Spleen (tissue), 11 donors: ENCODE measurements at regions not wholly inside any gene's neighbourhood (a gene's known extent, or its start where the extent isn't known, plus 50 kb on each side); places are given as distances from the start of the nearest gene placed in this dataset.

Experiments used
- DNase-seq: peaks from one replicate; pipeline ENCODE4 v3.0.0-alpha.2; 2020
- H3K27ac ChIP-seq, 8 donors: fragments of 200-600 bp; sonication (generic) in 7 of 8; 1 replicate in 4 of 8; 2 replicates in 4 of 8; pipeline versions ENCODE4 v1.5.0 to v1.8.0; 2016 to 2021; ENCODE audit warnings: inconsistent platforms in 4 of 8, mild to moderate bottlenecking in 4 of 8, moderate library complexity in 1 of 8
- H3K27me3 ChIP-seq, 7 donors: fragments of 200-600 bp; sonication (generic) in 6 of 7; replicated peaks in 1 of 7; 1 replicate in 4 of 7; 2 replicates in 3 of 7; pipeline versions ENCODE4 v1.5.0 to v1.8.0; 2016 to 2021; ENCODE audit warnings: inconsistent platforms in 3 of 7, mild to moderate bottlenecking in 1 of 7
- H3K36me3 ChIP-seq, 6 donors: fragments of 200-600 bp; sonication (generic) in 5 of 6; 1 replicate in 4 of 6; 2 replicates in 2 of 6; pipeline versions ENCODE4 v1.5.0 to v1.8.0; 2016 to 2021; ENCODE audit warnings: inconsistent platforms in 2 of 6
- H3K4me1 ChIP-seq, 6 donors: fragments of 200-600 bp; sonication (generic) in 5 of 6; 1 replicate in 3 of 6; 2 replicates in 3 of 6; pipeline versions ENCODE4 v1.5.0 to v1.8.0; 2016 to 2021; ENCODE audit warnings: inconsistent platforms in 3 of 6
- H3K4me3 ChIP-seq, 8 donors: fragments of 200-600 bp; sonication (generic) in 7 of 8; 1 replicate in 4 of 8; 2 replicates in 4 of 8; pipeline versions ENCODE4 v1.5.0 to v1.8.0; 2016 to 2021; ENCODE audit warnings: inconsistent platforms in 4 of 8, mild to moderate bottlenecking in 4 of 8, moderate library complexity in 2 of 8
- H3K9me3 ChIP-seq, 8 donors: fragments of 200-600 bp; sonication (generic) in 7 of 8; 1 replicate in 4 of 8; 2 replicates in 4 of 8; pipeline versions ENCODE4 v1.5.0 to v1.8.0; 2016 to 2021; ENCODE audit warnings: inconsistent platforms in 4 of 8
- POLR2A ChIP-seq, 3 donors: fragments of 450-650 bp; IDR thresholded peaks; one replicate each; pipeline ENCODE4 v1.5.1; 2017; ENCODE audit warnings: antibody characterized with exemption in 3 of 3, mild to moderate bottlenecking in 1 of 3
- POLR2AphosphoS5 ChIP-seq, 3 donors: sonication (generic); formaldehyde crosslinking; IDR thresholded peaks; one replicate each; pipeline ENCODE4 v1.5.1; 2017; ENCODE audit warnings: antibody characterized with exemption in 3 of 3
- WGBS, 5 donors: extraction: QIAGEN DNeasy Blood & Tissue Kit in 3 of 5; methylation state at CpG; one replicate each; pipeline versions ENCODE4 v1.1.5 to v1.1.7; 2013 to 2018; 5-methylcytosine and 5-hydroxymethylcytosine counted together
- intact Hi-C: fragments of 100-400 bp; cut with DNase I; formaldehyde crosslinking; loops from one replicate; pipeline ENCODE4 v1.15.0; 2023; ENCODE audit warnings: low total_unique reads
- TF ChIP-seq, protein P1 (sequence below), 11 experiments: fragments of 200-600 bp in 7 of 11; fragments of 450-650 bp in 4 of 11; sonication (generic) in 4 of 11; IDR thresholded peaks in 8 of 11; conservative IDR thresholded peaks in 3 of 11; 1 replicate in 7 of 11; 2 replicates in 4 of 11; pipeline versions ENCODE4 v1.4.0 to v1.8.0; 2016 to 2021; ENCODE audit warnings: antibody characterized with exemption in 11 of 11, inconsistent platforms in 4 of 11, mild to moderate bottlenecking in 1 of 11
- donor health status: healthy with polysubstance abuse.
- donor health status: DM: no; HTN: no; CAD: no; lungs with moderate emphysema.
- donor health status: DM: no; HTN: no; CAD: no.
- donor health status: Bipolar disorder and iron deficiency.
- donor health status: healthy.
- donor health status: DM: no; HTN: no; CAD: no.
- donor health status: DM: yes; HTN: yes; CAD: no.

DNA sequence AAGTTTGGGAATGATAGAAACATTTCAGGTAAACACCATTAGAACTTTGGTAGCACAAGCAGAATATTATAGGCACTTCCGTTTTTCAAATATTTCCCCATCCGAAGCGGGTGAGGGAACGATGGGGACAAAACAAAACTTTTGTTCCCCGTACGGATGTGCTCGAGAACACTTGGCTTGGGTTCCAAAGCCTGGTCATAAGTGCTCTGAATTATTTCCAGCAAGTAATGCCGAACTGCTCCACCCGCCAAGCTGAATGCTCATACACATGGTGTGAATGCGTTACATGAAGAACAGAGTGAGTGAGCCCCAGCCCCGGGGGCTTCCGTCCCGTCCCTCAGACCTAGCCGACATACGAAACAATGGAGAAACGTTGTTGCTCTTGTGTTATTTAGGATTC is 438.2 kb upstream of the ARRDC4 start:
- H3K27me3 ChIP-seq = no peaks in the 10 kb centered on the region
- DNase-seq = no peak
- no peaks in the 10 kb centered on the region for H3K9me3 ChIP-seq
- 78 to 85% (median 82%) methylated on average over 16 of the region's 16 CpGs for WGBS, 5 donors
- peak overlapping the region in 3 of 8 donors; percentile 4 to 27 (median 19) for H3K4me3 ChIP-seq
- no peaks in the 10 kb centered on the region for H3K36me3 ChIP-seq
- peaks cover 0 to 3% (median 0%) of the 10 kb centered on the region in 6 donors for H3K4me1 ChIP-seq
- intact Hi-C loops = no loop called here
- H3K27ac ChIP-seq = no peak overlapping the region
- TF ChIP-seq POLR2A (IDR thresholded peaks at IDR 0.05) (no peak), POLR2AphosphoS5 (IDR thresholded peaks at IDR 0.05) (no peak)
- TF ChIP-seq, protein P1, sequence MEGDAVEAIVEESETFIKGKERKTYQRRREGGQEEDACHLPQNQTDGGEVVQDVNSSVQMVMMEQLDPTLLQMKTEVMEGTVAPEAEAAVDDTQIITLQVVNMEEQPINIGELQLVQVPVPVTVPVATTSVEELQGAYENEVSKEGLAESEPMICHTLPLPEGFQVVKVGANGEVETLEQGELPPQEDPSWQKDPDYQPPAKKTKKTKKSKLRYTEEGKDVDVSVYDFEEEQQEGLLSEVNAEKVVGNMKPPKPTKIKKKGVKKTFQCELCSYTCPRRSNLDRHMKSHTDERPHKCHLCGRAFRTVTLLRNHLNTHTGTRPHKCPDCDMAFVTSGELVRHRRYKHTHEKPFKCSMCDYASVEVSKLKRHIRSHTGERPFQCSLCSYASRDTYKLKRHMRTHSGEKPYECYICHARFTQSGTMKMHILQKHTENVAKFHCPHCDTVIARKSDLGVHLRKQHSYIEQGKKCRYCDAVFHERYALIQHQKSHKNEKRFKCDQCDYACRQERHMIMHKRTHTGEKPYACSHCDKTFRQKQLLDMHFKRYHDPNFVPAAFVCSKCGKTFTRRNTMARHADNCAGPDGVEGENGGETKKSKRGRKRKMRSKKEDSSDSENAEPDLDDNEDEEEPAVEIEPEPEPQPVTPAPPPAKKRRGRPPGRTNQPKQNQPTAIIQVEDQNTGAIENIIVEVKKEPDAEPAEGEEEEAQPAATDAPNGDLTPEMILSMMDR (IDR thresholded peaks at IDR 0.05 in 8 of 11, conservative IDR thresholded peaks at IDR 0.05 in 3 of 11) = no peak

DNA sequence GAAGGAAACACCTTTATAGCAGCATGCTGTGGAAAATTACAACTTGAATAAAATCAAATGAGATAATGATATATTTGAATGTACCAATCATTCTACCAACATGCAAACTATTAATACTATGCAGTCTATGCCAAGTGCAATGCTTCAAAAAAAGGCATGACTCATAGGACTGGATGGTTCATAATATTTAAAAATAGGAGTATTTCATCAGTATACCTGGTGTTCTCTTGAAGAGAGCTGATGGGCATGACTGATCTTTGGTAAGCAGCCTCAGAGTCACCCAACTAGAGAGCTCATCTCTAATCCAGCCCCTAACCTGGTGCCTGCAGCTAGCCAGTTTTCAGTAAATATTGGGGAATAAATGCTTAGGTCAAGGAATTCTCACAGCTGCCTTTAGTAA is 434.7 kb upstream of the ARRDC4 start:
- Histone ChIP-seq H3K4me3 (no peak overlapping the region), H3K9me3 (no peaks in the 10 kb centered on the region), H3K27me3 (no peaks in the 10 kb centered on the region), H3K4me1 (no peaks in the 10 kb centered on the region), H3K36me3 (no peaks in the 10 kb centered on the region), H3K27ac (no peak overlapping the region)
- TF ChIP-seq, protein P1 (IDR thresholded peaks at IDR 0.05 in 8 of 11, conservative IDR thresholded peaks at IDR 0.05 in 3 of 11) = no peak
- TF ChIP-seq POLR2AphosphoS5 (IDR thresholded peaks at IDR 0.05) = no peak
- TF ChIP-seq POLR2A (IDR thresholded peaks at IDR 0.05) = no peak
- no peak for DNase-seq
- intact Hi-C loops = no loop called here

DNA sequence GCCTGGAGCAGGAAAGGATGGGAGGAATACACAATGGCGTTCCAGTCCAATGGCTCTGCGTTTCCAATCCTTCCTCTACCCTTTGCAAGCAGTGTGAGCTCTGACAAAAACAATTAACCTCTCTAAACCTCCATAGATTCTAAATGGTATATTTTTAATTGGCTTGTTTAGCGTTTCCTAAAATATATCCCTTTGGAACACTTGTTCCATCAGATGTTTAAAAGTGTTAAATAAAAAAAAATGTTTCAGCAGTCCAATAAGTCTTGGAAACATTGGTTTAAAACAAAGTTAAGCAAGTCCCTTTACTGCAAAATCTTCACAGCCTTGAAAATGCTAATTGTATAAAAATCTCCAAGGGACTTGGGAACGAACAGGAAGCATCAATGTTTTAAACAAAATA is 432.3 kb upstream of the ARRDC4 start:
- intact Hi-C loops = no loop called here
- H3K9me3 ChIP-seq = no peaks in the 10 kb centered on the region
- H3K4me3 ChIP-seq = no peak overlapping the region
- DNase-seq = no peak
- 69 to 81% (median 74%) methylated on average over 4 of the region's 4 CpGs for whole genome bisulfite sequencing, 5 donors
- H3K27ac ChIP-seq = no peak overlapping the region
- TF ChIP-seq, protein P1 (IDR thresholded peaks at IDR 0.05 in 8 of 11, conservative IDR thresholded peaks at IDR 0.05 in 3 of 11) = no peak
- TF ChIP-seq POLR2AphosphoS5 (IDR thresholded peaks at IDR 0.05) (no peak), POLR2A (IDR thresholded peaks at IDR 0.05) (no peak)
- H3K36me3 ChIP-seq = no peaks in the 10 kb centered on the region
- H3K27me3 ChIP-seq = no peaks in the 10 kb centered on the region
- no peaks in the 10 kb centered on the region for H3K4me1 ChIP-seq

DNA sequence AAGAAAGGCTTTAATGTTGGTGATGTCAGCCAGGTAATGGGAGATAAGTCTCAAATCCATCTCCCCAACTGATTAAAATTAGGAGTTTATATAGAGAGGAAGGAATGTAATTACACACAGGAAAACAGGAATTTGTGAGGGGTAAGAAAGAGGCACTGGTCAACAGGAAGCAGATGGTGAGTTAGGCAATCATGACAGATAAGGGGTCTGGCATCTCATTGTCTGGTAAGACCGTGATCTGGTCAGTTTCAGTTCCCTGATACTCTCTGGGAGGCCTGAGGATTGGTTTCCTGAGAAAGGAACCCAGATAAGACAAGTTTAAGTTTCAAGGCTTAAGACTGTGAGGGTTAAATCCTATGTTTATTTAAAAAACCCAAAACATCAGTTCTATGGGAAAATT is 414.7 kb upstream of the ARRDC4 start:
- intact Hi-C loops = no loop called here

More for the DNA sequence above, 414.7 kb upstream of the ARRDC4 start:
- Histone ChIP-seq H3K27me3 (no peaks in the 10 kb centered on the region), H3K27ac (no peak overlapping the region), H3K36me3 (no peaks in the 10 kb centered on the region), H3K4me3 (no peak overlapping the region), H3K9me3 (peaks cover 4 to 59% (median 47%) of the 10 kb centered on the region in 8 donors), H3K4me1 (no peaks in the 10 kb centered on the region)
- TF ChIP-seq, protein P1 (IDR thresholded peaks at IDR 0.05 in 8 of 11, conservative IDR thresholded peaks at IDR 0.05 in 3 of 11) = no peak
- TF ChIP-seq POLR2AphosphoS5 (IDR thresholded peaks at IDR 0.05) (no peak), POLR2A (IDR thresholded peaks at IDR 0.05) (no peak)
- 9 to 25% (median 16%) methylated on average over 1 of the region's 1 CpG for WGBS, 5 donors
- no peak for DNase-seq
